Psoas muscle (tissue), 7 donors: ENCODE measurements at regions not wholly inside any gene's neighbourhood (a gene's known extent, or its start where the extent isn't known, plus 50 kb on each side); places are given as distances from the start of the nearest gene placed in this dataset.

Source experiments
- ATAC-seq, 4 donors: fragments of 200-7000 bp; cut with Tn5 transposase; one replicate each; pipeline ENCODE4 v1.9.1; 2020; ENCODE audit warnings: moderate library complexity in 3 of 4, mild to moderate bottlenecking in 2 of 4
- DNase-seq, 2 donors: peaks; one replicate each; pipeline ENCODE4 v3.0.0-alpha.2; 2020
- H3K27ac ChIP-seq: fragments of 200-600 bp; one replicate; pipeline ENCODE4 v1.8.0; 2022
- H3K27me3 ChIP-seq, 3 donors: fragments of 200-600 bp in 1 of 3; one replicate each; pipeline versions ENCODE4 v1.6.1 to v1.8.0; 2013 to 2022; ENCODE audit warnings: low read length in 2 of 3, mild to moderate bottlenecking in 2 of 3, moderate library complexity in 1 of 3; ENCODE audit not compliant: insufficient read depth in 3 of 3
- H3K36me3 ChIP-seq, 2 donors: fragments of 200-600 bp in 1 of 2; one replicate each; pipeline versions ENCODE4 v1.6.1 to v1.8.0; 2013 to 2022; ENCODE audit warnings: low read depth in 1 of 2, mild to moderate bottlenecking in 1 of 2, moderate library complexity in 1 of 2; ENCODE audit not compliant: insufficient read depth in 1 of 2
- H3K4me1 ChIP-seq: fragments of 200-600 bp; one replicate; pipeline ENCODE4 v1.8.0; 2022
- H3K4me3 ChIP-seq: fragments of 200-600 bp; one replicate; pipeline ENCODE4 v1.8.0; 2022; ENCODE audit warnings: mild to moderate bottlenecking
- H3K9me3 ChIP-seq: fragments of 200-600 bp; one replicate; pipeline ENCODE4 v1.8.0; 2022
- CTCF ChIP-seq: fragments of 200-600 bp; IDR thresholded peaks from one replicate; pipeline ENCODE4 v1.8.0; 2022; ENCODE audit warnings: antibody characterized with exemption
- WGBS, 3 donors: extraction: QIAGEN DNeasy Blood & Tissue Kit; methylation state at CpG; one replicate each; pipeline versions ENCODE4 v1.1.6 to v1.1.7; 2013; 5-methylcytosine and 5-hydroxymethylcytosine counted together
- intact Hi-C, 2 donors: fragments of 100-400 bp; cut with DNase I; formaldehyde crosslinking; loops; one replicate each; pipeline versions ENCODE4 v1.11.0 to v1.14.2; 2022
- donor health status: healthy with polysubstance abuse.
- donor health status: DM: no; HTN: no; CAD: no; lungs with moderate emphysema.
- donor health status: Bipolar disorder and iron deficiency.
- donor health status: healthy.
- donor health status: DM: yes; HTN: yes; CAD: no.
- donor health status: DM: no; HTN: no; CAD: no.
- donor health status: DM: yes; HTN: yes; CAD: no.

GRCh38 chr16:86071611-86072240 lies 172.8 kb downstream of the IRF8 start:
- intact Hi-C loops = loop anchor here (2.0 to 5.0 kb wide), 2 partner anchors 446 to 449 kb away; no protein-coding TSS in a partner anchor
- WGBS, 3 donors = 66 to 73% (median 70%) methylated on average over 10 to 12 of the region's 12 CpGs
- Histone ChIP-seq H3K36me3 (no peaks in the 10 kb centered on the region), H3K9me3 (no peaks in the 10 kb centered on the region), H3K4me3 (no peak overlapping the region), H3K4me1 (no peaks in the 10 kb centered on the region), H3K27me3 (peaks cover 0 to 53% (median 10%) of the 10 kb centered on the region in 3 donors), H3K27ac (no peak overlapping the region)
- ATAC-seq (no peak), DNase-seq (no peak)
- no peak for TF ChIP-seq CTCF

- WGBS, 3 donors = 42 to 45% (median 44%) methylated on average over 21 of the region's 21 CpGs
- H3K27ac ChIP-seq = no peak overlapping the region
- peak in 1 of 4 donors; percentile 47 for ATAC-seq
- H3K9me3 ChIP-seq = no peaks in the 10 kb centered on the region
- DNase-seq = peak in 1 of 2 donors; percentile 41
- no peak overlapping the region for H3K4me3 ChIP-seq
- H3K36me3 ChIP-seq = no peaks in the 10 kb centered on the region
- peaks cover 0 to 51% (median 10%) of the 10 kb centered on the region in 3 donors for H3K27me3 ChIP-seq
- TF ChIP-seq CTCF = peak; percentile 64
- H3K4me1 ChIP-seq = no peaks in the 10 kb centered on the region
- intact Hi-C loops = loop anchor here (2.0 to 5.0 kb wide), 2 partner anchors 445 to 448 kb away; no protein-coding TSS in a partner anchor
Observed at GRCh38 chr16:86072328-86073102, 173.6 kb downstream of the IRF8 start.

GRCh38 chr16:86073103-86073625 lies 174.2 kb downstream of the IRF8 start:
- Histone ChIP-seq H3K4me3 (no peak overlapping the region), H3K27ac (no peak overlapping the region), H3K27me3 (peaks cover 0 to 45% (median 10%) of the 10 kb centered on the region in 3 donors), H3K4me1 (no peaks in the 10 kb centered on the region), H3K9me3 (no peaks in the 10 kb centered on the region), H3K36me3 (no peaks in the 10 kb centered on the region)
- DNase-seq = no peak
- ATAC-seq = no peak
- WGBS, 3 donors = 55 to 74% (median 60%) methylated on average over 11 of the region's 11 CpGs
- intact Hi-C loops = loop anchor here (2.0 to 5.0 kb wide), 2 partner anchors 444 to 448 kb away; no protein-coding TSS in a partner anchor
- TF ChIP-seq CTCF = no peak

- ATAC-seq (no peak), DNase-seq (no peak)
- TF ChIP-seq CTCF = no peak
Observed at GRCh38 chr16:86073763-86074493, 175.0 kb downstream of the IRF8 start.

More at GRCh38 chr16:86073763-86074493, 175.0 kb downstream of the IRF8 start:
- H3K9me3 ChIP-seq = no peaks in the 10 kb centered on the region
- H3K27ac ChIP-seq = no peak overlapping the region
- H3K36me3 ChIP-seq = no peaks in the 10 kb centered on the region
- 81 to 85% (median 84%) methylated on average over 9 of the region's 9 CpGs for WGBS, 3 donors
- peaks cover 0 to 37% (median 10%) of the 10 kb centered on the region in 3 donors for H3K27me3 ChIP-seq
- intact Hi-C loops = loop anchor here (2.0 to 5.0 kb wide), 2 partner anchors 443 to 447 kb away; no protein-coding TSS in a partner anchor
- no peaks in the 10 kb centered on the region for H3K4me1 ChIP-seq
- no peak overlapping the region for H3K4me3 ChIP-seq
